Occipital lobe (tissue), 1 donor: ENCODE measurements at regions not wholly inside any gene's neighbourhood (a gene's known extent, or its start where the extent isn't known, plus 50 kb on each side); places are given as distances from the start of the nearest gene placed in this dataset.
A peak's percentile ranks its signal among the peaks of the same experiment; 100 is the strongest.
"Not testable (repeated sequence)": the region's sequence is repeated elsewhere in the genome, so short reads cannot be mapped to it uniquely, and the experiment has no call there.

Experiments
- DNase-seq: peaks from one replicate; lab custom pipeline; 2025; lab: John Stamatoyannopoulos, UW

- DNase-seq = no peak
Measured at GRCh38 chr7:69269806-69270205, 328.5 kb upstream of the AUTS2 start.

GRCh38 chr7:69272101-69272500 lies 326.2 kb upstream of the AUTS2 start:
- DNase-seq = no peak

DNA sequence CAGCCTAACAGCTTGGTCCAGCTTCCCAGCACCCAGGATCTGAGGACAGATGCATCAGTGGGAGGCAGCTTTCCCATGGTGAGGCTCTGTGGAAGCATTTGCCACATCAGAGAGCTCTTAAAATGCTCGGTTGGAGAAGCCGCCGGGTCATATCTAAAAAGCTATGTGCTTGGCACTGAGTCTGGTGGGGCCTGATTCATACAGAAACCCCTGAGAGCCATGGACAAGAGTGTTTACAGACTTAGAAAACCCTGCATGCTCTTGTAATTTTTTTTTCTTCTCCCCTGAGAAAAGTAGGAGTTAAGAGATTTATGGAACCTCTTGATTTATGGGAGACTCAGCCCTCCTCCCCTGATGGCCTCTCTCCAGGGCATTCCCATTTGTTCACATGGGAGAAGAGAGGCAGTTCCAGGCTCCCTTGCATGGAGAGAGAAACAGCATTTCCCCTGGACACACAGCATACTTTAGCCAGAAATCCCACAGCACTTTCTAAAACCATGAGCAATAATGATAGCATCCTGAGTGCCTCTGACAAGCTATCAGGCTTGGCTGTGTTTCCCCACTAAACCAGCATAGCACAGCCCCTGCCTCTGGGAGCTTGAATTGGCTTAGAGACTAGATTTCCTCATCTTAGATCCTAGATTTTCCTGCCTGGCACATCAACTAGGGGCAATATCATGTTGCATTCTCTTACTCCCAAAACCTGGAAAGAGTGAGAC lies 322.1 kb upstream of the AUTS2 start:
- peak; percentile 17 for DNase-seq

DNA sequence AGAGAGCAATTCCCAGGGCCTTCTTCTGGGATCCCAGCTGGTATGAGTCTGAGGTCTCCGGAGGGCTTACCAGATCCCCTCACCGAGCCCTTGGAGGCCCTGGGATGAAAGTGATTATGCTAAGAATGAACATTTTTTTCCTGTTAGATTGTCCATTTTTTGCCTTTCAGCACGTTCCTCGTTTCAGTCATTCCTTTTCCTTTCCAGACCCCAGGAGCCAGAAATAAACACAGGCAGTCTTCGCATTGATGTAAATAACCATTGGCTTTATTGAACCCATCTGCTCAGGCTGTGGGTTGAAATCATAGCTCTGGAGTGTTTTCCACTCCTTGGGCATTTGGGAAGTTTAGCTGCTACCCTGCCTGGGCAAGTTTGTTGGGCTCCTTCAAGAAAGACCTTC lies 320.9 kb upstream of the AUTS2 start:
- no peak for DNase-seq

DNA sequence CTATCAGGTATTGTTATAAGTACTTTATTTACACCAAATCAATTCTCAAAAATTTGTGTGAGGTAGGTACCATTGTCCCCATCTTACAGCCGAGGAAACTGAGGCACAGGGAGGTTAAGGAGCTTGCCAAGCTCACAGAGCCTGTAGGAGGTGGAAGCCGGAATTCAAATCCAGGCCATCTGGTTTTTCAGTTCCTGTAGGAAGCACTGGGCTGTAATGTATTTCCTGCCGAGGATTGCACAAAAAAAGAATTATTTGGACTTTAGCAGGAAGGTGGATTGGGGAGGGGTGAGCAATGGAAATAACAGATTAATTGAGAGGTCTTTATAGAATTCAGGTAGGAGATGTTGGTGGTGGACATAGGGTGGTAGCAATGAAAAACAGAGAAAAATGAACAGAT lies 315.3 kb upstream of the AUTS2 start:
- DNase-seq = no peak

GRCh38 chr7:69283421-69283820 lies 314.9 kb upstream of the AUTS2 start:
- peak; percentile 11 for DNase-seq

- DNase-seq = no peak
Measured at GRCh38 chr7:69285854-69286253, 312.4 kb upstream of the AUTS2 start.

DNA sequence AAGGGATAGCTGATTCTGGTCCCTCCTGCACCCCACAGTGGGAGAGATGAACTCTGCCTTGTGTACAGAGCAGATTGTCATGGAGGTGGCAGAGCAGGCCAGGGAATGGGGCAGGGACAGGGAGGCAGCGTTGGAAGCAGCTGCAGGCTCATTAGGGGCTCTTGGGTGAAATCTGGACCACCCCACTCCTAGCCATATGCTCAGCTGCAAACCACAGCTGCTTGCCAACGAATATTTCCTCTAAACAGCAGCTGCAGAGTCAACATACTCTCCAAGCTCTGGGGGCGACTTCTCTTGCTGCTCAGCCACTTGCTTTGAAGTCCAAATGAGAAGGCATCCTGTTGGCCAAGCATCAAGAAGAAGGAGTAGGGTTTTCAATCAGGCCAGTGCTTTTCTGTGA lies 302.3 kb upstream of the AUTS2 start:
- DNase-seq = no peak

DNA sequence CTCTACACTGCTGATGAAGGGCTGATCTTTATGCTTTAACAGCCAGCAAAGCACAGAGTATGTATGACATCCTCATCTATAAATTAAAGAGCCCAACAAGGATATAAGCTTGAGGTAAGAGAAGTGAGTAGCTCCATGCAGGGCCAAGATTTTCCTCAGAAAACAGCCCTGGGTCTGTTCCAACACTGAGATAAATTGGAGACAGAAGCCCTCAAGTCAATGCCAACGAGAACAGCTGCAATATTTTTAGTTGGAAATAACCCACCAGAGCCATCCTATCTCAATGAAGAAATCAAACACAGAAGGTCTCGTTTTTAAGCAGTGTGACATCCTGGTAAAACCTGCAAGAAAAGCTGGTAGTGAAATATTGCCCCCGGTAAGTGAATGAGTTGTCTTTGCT lies 297.0 kb upstream of the AUTS2 start:
- no peak for DNase-seq

- no peak for DNase-seq
Measured at GRCh38 chr7:69309601-69310000, 288.7 kb upstream of the AUTS2 start.

DNA sequence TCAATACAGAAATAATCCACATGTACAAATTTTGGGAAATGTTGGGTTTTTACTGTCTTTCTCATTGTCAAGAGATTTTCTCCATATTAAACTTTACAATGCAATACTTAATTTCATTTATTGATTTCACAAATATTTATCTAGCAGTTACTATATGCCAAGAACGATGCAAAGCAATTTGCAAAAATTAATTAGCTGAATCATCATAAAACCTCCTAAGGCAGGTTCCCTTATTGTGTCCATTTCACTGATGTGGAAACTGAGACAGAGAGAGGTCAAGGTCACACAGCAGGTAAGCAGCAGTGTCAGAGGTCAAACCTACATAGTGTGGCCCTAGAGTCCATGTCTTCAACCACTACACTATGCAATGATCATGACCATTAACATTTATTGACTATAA lies 286.8 kb upstream of the AUTS2 start:
- no peak for DNase-seq

GRCh38 chr7:69313852-69314251 lies 284.4 kb upstream of the AUTS2 start:
- DNase-seq = not testable (repeated sequence)

DNA sequence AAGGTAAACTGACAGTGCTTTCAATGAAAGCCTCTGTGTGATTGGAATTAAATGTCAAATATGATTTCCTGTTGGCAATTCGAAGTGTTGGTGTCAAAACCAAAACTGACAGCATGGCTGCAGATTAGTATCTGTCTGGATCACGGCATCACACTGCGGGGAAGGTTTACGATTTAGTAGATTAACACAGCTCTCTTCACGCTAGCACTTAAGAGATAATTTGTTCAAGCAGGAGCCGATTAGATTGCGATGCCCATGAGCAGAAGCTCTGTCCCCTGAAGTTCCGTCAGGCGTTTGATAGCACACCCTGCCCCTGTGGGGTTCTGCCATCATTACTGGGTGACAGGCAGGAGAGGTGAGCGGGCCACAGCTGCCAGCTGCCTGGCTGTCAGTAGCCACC lies 279.5 kb upstream of the AUTS2 start:
- DNase-seq = no peak

- no peak for DNase-seq
Measured at GRCh38 chr7:69328516-69328915, 269.8 kb upstream of the AUTS2 start.

GRCh38 chr7:69334701-69335100 lies 263.6 kb upstream of the AUTS2 start:
- DNase-seq = no peak

- no peak for DNase-seq
Measured at GRCh38 chr7:69335331-69335730, 262.9 kb upstream of the AUTS2 start.

GRCh38 chr7:69336976-69337375 lies 261.3 kb upstream of the AUTS2 start:
- no peak for DNase-seq

- no peak for DNase-seq
Measured at GRCh38 chr7:69338144-69338543, 260.1 kb upstream of the AUTS2 start.

DNA sequence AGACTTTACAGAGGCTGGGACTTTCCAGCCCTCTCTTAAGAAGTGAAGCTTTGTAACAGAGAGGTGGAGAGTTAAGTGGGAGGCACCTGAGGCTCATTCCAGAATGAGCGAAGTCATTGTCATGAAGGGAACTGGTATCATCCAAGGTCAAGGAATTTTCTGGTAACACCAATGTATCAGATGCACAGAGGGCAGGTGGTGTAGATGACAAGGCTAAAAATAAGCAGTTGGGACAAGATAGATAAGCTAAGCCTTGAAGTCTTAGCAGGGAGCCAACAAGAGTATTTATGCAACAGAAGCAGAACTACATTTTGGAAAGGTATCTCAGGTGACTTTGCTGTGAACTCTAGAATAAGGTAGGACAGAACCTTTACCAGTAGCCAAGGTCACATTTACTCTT lies 257.0 kb upstream of the AUTS2 start:
- no peak for DNase-seq

GRCh38 chr7:69342154-69342884 lies 256.0 kb upstream of the AUTS2 start:
- DNase-seq = no peak

DNA sequence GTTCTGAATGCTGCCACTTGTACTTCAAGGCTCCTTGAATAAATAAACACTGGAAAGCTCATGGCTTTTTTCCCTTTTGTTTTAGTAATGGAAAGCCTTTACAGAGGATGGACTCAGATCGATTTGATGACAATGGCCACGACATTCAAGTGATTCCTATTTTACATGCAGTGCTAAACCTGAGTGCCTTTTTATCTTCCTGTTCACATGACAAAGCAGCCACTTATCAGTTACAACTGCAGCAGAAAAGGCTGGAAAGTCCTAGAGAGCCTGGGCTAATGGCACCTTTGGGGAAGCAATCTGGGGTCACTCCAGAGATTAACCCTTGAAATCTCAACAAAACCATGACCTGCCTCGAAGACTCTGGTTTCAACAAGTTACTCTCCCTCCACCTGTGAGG lies 249.0 kb upstream of the AUTS2 start:
- DNase-seq = no peak

GRCh38 chr7:69358163-69358821 lies 240.0 kb upstream of the AUTS2 start:
- no peak for DNase-seq
